BJ (cell line): ENCODE measurements at regions not wholly inside any gene's neighbourhood (a gene's known extent, or its start where the extent isn't known, plus 50 kb on each side); places are given as distances from the start of the nearest gene placed in this dataset.

Experiments used
- CTCF ChIA-PET: fragments of 350-600 bp; formaldehyde crosslinking; extraction: SDS; loops from one replicate; lab custom pipeline; 2021; ENCODE audit warnings: antibody characterized with exemption, inconsistent platforms; lab: Yijun Ruan, JAX
- POLR2A ChIA-PET: fragments of 300-600 bp; sonication (Branson Sonifier 250); formaldehyde crosslinking; extraction: SDS; loops from one replicate; lab custom pipeline; 2021; ENCODE audit warnings: antibody characterized with exemption; lab: Charles Lee
- DNase-seq: peaks from one replicate; pipeline ENCODE4 v3.0.0-alpha.2; 2011; ENCODE audit warnings: low read depth
- H3K27me3 ChIP-seq: 2 replicates; pipeline ENCODE4 v1.6.0; 2011; ENCODE audit warnings: low read length; ENCODE audit not compliant: control insufficient read depth, insufficient read depth
- H3K36me3 ChIP-seq: 2 replicates; pipeline ENCODE4 v1.5.1; 2011; ENCODE audit warnings: low read length; ENCODE audit not compliant: control insufficient read depth, insufficient read depth
- H3K4me3 ChIP-seq: 2 replicates; pipeline ENCODE4 v1.5.1; 2011; ENCODE audit warnings: low read depth, mild to moderate bottlenecking, control low read depth, low read length
- CTCF ChIP-seq: IDR thresholded peaks from 2 replicates; pipeline ENCODE4 v1.5.1; 2011; ENCODE audit warnings: low read depth, mild to moderate bottlenecking, control low read depth, inconsistent platforms, low read length, moderate library complexity; ENCODE audit not compliant: insufficient read depth

GRCh38 chr13:88585861-88586260, 914.7 kb downstream of the SLITRK5 start:
- Histone ChIP-seq H3K4me3 (no peak overlapping the region), H3K27me3 (no peaks in the 10 kb centered on the region), H3K36me3 (no peaks in the 10 kb centered on the region)
- DNase-seq = no peak
- CTCF ChIA-PET = no interaction called here
- POLR2A ChIA-PET = no interaction called here
- no peak for TF ChIP-seq CTCF

- DNase-seq = no peak
- Histone ChIP-seq H3K36me3 (no peaks in the 10 kb centered on the region), H3K4me3 (no peak overlapping the region), H3K27me3 (no peaks in the 10 kb centered on the region)
- POLR2A ChIA-PET = no interaction called here
- CTCF ChIA-PET = no interaction called here
- TF ChIP-seq CTCF = no peak
These were observed 915.1 kb downstream of the SLITRK5 start for GRCh38 chr13:88586263-88586662.

GRCh38 chr13:88590574-88590973, 919.4 kb downstream of the SLITRK5 start:
- ChIA-PET POLR2A (no interaction called here), CTCF (no interaction called here)

GRCh38 chr13:88592105-88592504, 920.9 kb downstream of the SLITRK5 start:
- Histone ChIP-seq H3K36me3 (no peaks in the 10 kb centered on the region), H3K4me3 (no peak overlapping the region), H3K27me3 (no peaks in the 10 kb centered on the region)
- TF ChIP-seq CTCF = no peak
- POLR2A ChIA-PET = no interaction called here
- CTCF ChIA-PET = no interaction called here
- DNase-seq = no peak

More at GRCh38 chr13:88590574-88590973, 919.4 kb downstream of the SLITRK5 start:
- no peak for DNase-seq
- no peak for TF ChIP-seq CTCF
- Histone ChIP-seq H3K27me3 (no peaks in the 10 kb centered on the region), H3K36me3 (no peaks in the 10 kb centered on the region), H3K4me3 (no peak overlapping the region)

- Histone ChIP-seq H3K27me3 (no peaks in the 10 kb centered on the region), H3K36me3 (no peaks in the 10 kb centered on the region), H3K4me3 (no peak overlapping the region)
- TF ChIP-seq CTCF = no peak
- no peak for DNase-seq
- POLR2A ChIA-PET = no interaction called here
- CTCF ChIA-PET = no interaction called here
These were observed 930.8 kb downstream of the SLITRK5 start for GRCh38 chr13:88601949-88602348.
